ENCODE measurements at regions not wholly inside any gene's neighbourhood (a gene's known extent, or its start where the extent isn't known, plus 50 kb on each side); places are given as distances from the start of the nearest gene placed in this dataset.
A peak's percentile ranks its signal among the peaks of the same experiment; 100 is the strongest.
"Not testable (repeated sequence)": the region's sequence is repeated elsewhere in the genome, so short reads cannot be mapped to it uniquely, and the experiment has no call there.

DNA sequence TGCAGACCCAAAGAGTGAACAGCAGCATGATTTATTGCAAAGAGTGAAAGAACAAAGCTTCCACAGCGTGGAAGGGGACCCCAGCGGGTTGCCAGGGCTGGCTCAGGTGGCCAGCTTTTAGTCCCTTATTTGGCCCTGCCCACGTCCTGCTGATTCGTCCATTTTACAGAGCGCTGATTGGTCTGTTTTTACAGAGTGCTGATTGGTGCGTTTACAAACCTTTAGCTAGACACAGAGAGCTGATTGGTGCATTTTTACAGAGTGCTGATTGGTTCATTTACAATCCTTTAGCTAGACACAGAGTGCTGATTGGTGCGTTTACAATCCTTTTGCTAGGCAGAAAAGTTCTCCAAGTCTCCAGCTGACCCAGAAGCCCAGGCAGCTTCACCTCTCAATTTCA lies 128.5 kb upstream of the AHI1 start:
- not testable (repeated sequence) for ATAC-seq, H3K4me3 Mint-ChIP-seq, H3K27ac Mint-ChIP-seq, H3K36me3 Mint-ChIP-seq, H3K9me3 Mint-ChIP-seq, H3K4me1 Mint-ChIP-seq
- H3K27me3 Mint-ChIP-seq: peaks cover 23% of the 10 kb centered on the region

DNA sequence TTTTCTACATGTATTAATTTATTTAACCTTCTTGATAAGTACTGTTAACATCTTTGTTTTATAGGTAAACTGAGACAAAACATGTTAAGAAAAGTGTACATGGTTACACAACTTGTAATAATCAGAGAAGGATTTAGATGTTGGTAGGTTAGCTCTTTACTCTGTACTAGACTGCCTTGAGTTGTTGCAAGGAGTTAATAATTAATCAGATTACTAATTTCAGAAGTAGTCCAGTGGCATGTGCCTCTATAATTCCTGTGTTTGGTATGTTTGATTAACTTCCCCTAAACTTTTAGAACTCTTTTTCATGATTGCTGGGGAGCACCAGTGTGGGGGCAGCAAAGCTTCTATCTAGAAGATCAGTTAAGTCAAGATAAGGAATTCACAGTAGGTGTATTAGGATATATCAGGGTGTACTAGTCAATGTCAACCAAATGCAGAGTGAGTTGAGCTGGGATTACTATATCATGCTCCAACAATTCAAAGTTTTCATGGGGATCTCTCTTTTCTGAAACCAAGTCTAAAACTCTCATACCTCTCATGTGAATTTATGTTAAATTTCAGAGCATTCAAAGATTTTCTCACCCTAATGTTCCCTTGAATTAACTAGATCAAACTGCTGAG lies 129.7 kb upstream of the AHI1 start:
- H3K4me1 Mint-ChIP-seq: peaks cover 10% of the 10 kb centered on the region
- no peak for ATAC-seq
- H3K27me3 Mint-ChIP-seq: peaks cover 32% of the 10 kb centered on the region
- H3K36me3 Mint-ChIP-seq: no peaks in the 10 kb centered on the region
- H3K4me3 Mint-ChIP-seq: no peak overlapping the region
- no peaks in the 10 kb centered on the region for H3K9me3 Mint-ChIP-seq
- no peak overlapping the region for H3K27ac Mint-ChIP-seq

DNA sequence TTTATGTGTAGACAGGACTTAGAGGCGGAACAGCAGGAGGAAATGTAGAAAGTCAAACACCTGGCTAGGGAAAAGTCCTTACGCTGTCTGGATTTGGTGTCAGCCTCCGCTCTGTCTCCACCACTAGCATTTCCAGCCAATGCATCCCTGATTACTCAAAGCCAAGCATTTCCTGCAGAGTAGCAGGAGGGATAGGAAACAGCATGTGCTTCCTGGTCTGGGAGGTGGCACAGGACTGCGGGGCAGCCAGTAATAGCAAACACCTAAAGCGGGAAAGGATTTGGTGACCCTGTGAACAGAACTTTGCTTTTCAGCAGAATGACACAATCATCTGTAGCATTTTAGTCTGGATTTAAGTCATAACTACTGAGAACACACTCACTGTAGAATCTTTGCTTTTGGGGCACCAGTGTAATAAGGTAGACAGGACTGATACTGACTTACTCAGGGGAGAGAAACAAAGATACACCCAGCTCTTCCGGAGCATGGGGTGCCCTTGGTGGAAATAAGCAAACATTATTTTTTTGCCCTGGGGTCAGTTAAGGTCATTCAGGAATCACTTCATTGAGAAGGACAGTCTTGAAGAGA lies 133.3 kb upstream of the AHI1 start:
- H3K27me3 Mint-ChIP-seq: peaks cover 29% of the 10 kb centered on the region
- H3K36me3 Mint-ChIP-seq: no peaks in the 10 kb centered on the region
- H3K4me1 Mint-ChIP-seq: peaks cover 2% of the 10 kb centered on the region
- ATAC-seq: no peak
- H3K9me3 Mint-ChIP-seq: no peaks in the 10 kb centered on the region
- H3K27ac Mint-ChIP-seq: no peak overlapping the region
- no peak overlapping the region for H3K4me3 Mint-ChIP-seq

DNA sequence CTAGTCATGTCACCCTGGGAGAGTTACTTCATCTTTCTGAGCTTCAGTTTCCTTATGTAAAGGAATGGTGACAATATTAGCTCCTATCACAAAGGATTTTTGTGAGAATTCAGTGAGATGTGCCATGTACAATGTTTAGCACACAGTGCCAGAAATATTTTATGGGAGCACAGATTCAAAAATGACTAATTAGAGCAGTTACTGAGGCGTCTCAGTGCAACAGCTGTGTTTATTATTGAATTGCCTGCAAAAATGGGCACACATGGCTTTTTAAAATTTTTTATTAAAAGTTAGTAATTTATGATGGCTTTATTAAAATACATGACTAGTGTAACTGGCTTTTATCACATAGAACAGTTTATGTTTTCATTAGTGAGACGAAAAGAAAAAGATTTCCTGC lies 134.3 kb upstream of the AHI1 start:
- peaks cover 29% of the 10 kb centered on the region for H3K27me3 Mint-ChIP-seq
- H3K9me3 Mint-ChIP-seq: no peaks in the 10 kb centered on the region
- no peak for ATAC-seq
- H3K4me1 Mint-ChIP-seq: peaks cover 6% of the 10 kb centered on the region
- no peak overlapping the region for H3K27ac Mint-ChIP-seq
- H3K4me3 Mint-ChIP-seq: no peak overlapping the region
- no peaks in the 10 kb centered on the region for H3K36me3 Mint-ChIP-seq

DNA sequence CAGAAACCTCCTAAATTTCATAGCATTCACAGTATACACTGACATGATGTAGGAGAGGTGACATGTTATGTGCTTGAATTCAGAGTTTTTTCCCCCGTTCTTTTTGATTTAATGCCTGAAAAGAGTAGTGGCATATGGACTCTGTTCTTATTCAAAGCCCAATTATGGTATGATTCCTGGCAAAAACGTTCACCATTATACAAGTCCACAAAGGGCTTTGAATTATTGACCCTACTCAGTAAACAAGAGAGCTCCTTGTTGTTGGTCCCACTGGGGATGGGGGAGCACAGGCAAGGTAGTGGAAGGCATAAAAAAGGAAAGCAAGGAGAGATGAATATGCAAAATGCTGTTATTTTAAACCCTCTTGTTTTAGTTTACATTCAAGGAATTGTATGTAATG lies 136.0 kb upstream of the AHI1 start:
- Mint-ChIP-seq H3K9me3 (no peaks in the 10 kb centered on the region), H3K36me3 (no peaks in the 10 kb centered on the region)

DNA sequence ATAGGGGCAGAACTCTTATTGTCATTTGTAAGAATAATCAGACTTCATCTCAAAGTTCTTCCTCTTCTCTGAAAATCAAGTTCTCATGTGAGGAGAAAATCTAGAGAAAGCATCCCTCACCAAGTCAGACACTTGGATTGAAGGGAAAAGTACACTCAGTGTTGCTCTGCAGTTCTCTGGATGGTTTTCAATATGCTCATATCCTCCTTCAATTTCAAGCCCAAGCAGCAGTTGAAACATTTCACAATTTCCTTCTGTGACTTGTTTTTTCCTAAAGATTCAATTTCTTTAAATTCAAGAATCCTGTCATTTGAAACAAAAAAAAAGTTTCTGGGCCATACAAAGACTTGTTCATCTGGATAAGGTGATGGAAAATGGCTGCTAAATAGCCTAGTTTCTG lies 140.2 kb upstream of the AHI1 start:
- H3K9me3 Mint-ChIP-seq: no peaks in the 10 kb centered on the region
- ATAC-seq: no peak
- H3K27me3 Mint-ChIP-seq: peaks cover 14% of the 10 kb centered on the region
- no peaks in the 10 kb centered on the region for H3K36me3 Mint-ChIP-seq
- peaks cover 17% of the 10 kb centered on the region for H3K4me1 Mint-ChIP-seq
- no peak overlapping the region for H3K27ac Mint-ChIP-seq
- H3K4me3 Mint-ChIP-seq: no peak overlapping the region

More for the DNA sequence above, 136.0 kb upstream of the AHI1 start:
- peaks cover 29% of the 10 kb centered on the region for H3K27me3 Mint-ChIP-seq
- peaks cover 6% of the 10 kb centered on the region for H3K4me1 Mint-ChIP-seq
- H3K4me3 Mint-ChIP-seq: no peak overlapping the region
- H3K27ac Mint-ChIP-seq: no peak overlapping the region
- no peak for ATAC-seq

DNA sequence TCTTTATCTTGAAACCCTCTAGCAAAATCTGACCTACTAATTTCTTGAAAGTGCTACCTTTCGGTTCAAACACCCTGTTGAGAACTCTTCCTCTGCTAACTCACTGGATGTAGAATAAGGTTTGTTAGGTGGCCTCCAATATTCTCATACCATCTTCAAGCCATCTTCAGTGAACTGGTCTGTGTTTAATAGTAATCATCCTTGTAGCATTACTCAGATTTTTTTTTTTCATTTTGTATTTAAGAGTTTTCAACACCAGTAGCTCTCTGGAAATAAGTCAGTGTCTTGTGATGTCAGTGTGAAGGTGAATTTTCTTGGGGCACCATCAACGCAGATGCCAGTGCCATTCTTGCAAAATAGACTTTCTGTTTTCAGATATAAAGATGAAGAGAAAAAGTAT lies 140.6 kb upstream of the AHI1 start:
- no peak overlapping the region for H3K27ac Mint-ChIP-seq
- H3K4me3 Mint-ChIP-seq: no peak overlapping the region
- no peaks in the 10 kb centered on the region for H3K9me3 Mint-ChIP-seq

DNA sequence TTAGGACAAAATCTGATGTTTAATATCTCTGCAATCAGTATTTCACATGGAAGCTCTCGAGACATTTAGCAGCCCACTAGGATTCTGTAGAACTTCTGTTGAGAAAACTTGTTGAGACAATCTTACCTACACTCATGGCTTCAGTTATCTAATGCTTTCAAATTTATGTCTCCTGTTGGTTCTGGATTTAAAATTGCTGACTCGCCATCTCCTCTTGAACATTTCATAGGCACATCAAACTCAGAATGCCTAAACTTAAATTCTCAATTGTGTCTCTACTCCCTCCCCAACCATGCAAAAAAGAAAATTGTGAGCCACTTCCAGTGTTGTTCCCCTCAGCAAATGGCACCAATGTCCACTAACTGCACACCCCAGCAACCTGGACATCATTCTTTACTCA lies 142.5 kb upstream of the AHI1 start:
- Mint-ChIP-seq H3K9me3 (no peaks in the 10 kb centered on the region), H3K27ac (peak overlapping the region; percentile 16), H3K4me3 (no peak overlapping the region), H3K36me3 (no peaks in the 10 kb centered on the region), H3K4me1 (peaks cover 17% of the 10 kb centered on the region), H3K27me3 (no peaks in the 10 kb centered on the region)
- peak; percentile 27 for ATAC-seq

More for the DNA sequence above, 140.6 kb upstream of the AHI1 start:
- no peak for ATAC-seq
- Mint-ChIP-seq H3K27me3 (peaks cover 14% of the 10 kb centered on the region), H3K36me3 (no peaks in the 10 kb centered on the region), H3K4me1 (peaks cover 17% of the 10 kb centered on the region)

DNA sequence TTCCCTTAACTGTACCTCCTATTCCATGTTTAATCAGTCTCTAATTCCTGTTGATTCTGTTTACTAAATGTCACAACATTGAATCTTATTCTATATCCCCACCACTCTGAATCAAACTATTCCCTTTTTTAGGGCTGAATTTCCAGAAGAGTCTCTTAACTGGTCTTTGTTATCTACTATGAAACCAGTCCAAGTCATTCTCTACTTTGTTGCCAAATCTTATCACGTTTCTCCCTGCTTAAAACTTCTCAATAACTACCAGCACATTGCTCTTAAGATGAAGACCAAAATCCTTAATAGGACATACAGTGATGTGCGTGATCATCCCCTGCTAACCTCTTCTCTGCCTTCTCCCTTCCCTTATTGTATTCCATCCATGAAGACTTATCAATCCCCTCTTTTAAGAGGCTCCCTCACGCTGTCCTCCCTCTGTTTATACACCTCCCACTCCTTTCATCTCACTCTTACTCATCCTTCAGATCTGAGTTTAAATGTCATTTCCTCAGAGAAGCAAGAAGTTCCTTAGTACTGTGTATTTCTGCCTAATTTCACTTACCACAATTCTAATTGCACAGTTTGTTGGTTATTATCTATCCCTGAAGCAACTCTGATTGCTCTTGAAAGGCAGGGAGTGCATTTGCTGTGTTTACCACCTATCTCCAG lies 143.0 kb upstream of the AHI1 start:
- Mint-ChIP-seq H3K4me1 (peaks cover 17% of the 10 kb centered on the region), H3K9me3 (no peaks in the 10 kb centered on the region), H3K4me3 (no peak overlapping the region), H3K27ac (peak overlapping the region; percentile 16), H3K36me3 (no peaks in the 10 kb centered on the region), H3K27me3 (no peaks in the 10 kb centered on the region)
- ATAC-seq: peak; percentile 87

DNA sequence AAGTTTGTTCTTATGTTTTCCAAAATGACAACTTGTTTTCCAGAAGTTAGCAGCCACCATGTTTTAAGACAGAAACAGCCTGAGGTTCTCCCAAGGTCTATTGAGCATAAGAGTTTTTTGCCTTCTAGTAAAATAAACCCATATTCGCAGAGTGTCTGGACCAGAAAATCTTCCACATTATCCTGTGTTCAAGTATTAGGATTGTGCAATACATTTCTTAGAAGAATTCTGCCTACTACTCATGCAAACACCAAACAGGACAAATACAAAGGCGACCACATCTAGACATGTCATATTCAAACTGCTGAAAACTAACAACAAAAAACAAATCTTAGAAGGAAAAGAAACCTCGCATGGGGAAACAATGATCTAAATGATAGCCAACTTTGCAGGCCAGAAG lies 145.4 kb upstream of the AHI1 start:
- Mint-ChIP-seq H3K27ac (no peak overlapping the region), H3K27me3 (no peaks in the 10 kb centered on the region), H3K4me1 (peaks cover 23% of the 10 kb centered on the region), H3K9me3 (peaks cover 3% of the 10 kb centered on the region), H3K36me3 (peaks cover 8% of the 10 kb centered on the region), H3K4me3 (no peak overlapping the region)
- ATAC-seq: no peak

DNA sequence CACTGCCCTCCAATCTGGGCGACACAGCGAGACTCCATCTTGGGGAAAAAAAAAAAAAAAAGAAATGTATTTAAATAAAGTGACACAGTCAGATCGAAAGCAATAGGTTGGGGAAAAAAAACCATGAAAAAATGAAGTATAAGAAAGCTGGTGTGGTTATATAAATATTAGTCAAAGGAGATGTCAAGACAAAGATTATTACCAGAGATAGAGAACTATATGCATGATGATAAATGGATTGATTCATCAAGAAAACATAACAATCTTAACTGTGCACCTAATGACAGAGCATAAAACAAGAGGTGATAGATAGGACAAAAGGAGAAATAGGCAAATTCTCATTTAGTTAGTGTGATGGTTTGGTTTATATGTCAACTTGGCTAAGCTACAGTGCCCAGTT lies 146.9 kb upstream of the AHI1 start:
- no peak for ATAC-seq
- Mint-ChIP-seq H3K27me3 (no peaks in the 10 kb centered on the region), H3K9me3 (peaks cover 9% of the 10 kb centered on the region), H3K27ac (no peak overlapping the region), H3K4me1 (peaks cover 23% of the 10 kb centered on the region), H3K36me3 (peaks cover 15% of the 10 kb centered on the region), H3K4me3 (no peak overlapping the region)

DNA sequence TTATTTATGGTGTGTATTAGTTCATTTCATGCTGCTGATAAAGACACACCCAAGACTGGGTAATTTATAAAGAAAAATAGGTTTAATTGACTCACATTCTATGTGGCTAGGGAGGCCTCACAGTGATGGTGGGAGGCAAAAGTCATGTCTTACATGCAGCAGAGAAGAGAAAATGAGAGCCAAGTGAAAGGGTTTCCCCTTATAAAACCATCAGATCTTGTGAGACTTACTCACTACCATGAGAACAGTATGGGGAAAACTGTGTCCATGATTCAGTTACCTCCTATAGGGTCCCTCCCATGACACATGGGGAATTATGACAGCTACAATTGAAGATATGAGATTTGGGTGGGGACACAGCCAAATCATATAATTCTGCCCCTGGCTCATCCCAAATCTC lies 150.0 kb upstream of the AHI1 start:
- H3K4me3 Mint-ChIP-seq: no peak overlapping the region
- ATAC-seq: peak; percentile 63
- peaks cover 13% of the 10 kb centered on the region for H3K9me3 Mint-ChIP-seq
- H3K27ac Mint-ChIP-seq: no peak overlapping the region
- H3K4me1 Mint-ChIP-seq: peaks cover 28% of the 10 kb centered on the region
- H3K27me3 Mint-ChIP-seq: no peaks in the 10 kb centered on the region
- peaks cover 25% of the 10 kb centered on the region for H3K36me3 Mint-ChIP-seq

DNA sequence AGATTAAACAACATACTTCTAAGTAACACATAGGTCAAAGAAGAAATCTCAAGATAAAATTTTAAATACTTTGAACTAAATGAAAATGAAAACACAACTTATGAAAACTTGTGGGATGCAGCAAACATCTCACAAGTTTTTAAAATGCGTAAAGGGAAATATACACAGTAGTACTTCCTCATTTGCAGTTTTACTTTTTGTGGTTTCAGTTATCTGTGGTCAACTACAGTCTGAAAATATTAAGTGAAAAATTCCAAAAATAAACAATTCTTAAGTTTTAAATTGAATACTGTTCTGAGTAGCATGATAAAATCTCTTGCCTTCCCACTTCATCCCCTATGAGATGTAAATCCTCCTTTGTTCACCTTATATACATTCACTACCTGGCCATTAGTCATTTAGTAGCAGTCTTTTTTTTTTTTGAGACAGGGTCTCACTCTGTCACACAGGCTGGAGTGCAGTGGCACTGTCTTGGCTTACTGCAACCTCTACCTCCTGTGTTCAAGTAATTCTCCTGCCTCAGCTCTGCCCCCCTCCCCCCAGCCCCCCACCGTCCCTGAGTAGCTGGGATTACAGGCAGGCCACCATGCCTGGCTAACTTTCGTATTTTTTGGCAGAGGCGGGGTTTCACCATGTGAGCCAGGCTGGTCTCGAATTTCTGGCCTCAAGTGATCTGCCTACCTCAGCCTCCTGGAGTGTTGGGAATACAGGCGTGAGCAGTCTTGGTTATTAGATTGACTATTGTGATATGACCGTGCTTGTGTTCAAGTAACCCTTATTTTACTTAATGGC lies 154.6 kb upstream of the AHI1 start:
- peak overlapping the region; percentile 82 for H3K27ac Mint-ChIP-seq
- H3K27me3 Mint-ChIP-seq: no peaks in the 10 kb centered on the region
- H3K36me3 Mint-ChIP-seq: peaks cover 25% of the 10 kb centered on the region
- H3K4me3 Mint-ChIP-seq: peak overlapping the region; percentile 19
- ATAC-seq: peak; percentile 89
- peaks cover 13% of the 10 kb centered on the region for H3K9me3 Mint-ChIP-seq
- H3K4me1 Mint-ChIP-seq: peaks cover 23% of the 10 kb centered on the region

DNA sequence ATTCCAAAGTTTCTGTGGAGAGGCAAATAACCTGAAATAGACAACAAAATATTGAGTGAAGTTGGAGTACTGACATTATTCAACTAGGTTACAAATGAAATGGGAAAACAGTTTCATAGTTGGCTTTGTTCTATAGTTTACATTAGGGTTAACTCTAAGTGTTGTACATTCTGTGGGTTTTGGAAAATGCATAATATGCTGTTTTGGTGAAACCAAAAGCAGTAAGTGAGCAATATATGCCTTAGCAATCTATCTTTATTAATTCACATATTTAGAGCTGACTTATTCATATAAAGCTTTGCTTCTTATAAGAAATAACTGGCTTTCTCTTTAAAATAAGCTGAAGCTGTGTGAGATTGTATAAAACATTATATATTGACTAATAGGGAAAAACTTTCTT lies 157.5 kb upstream of the AHI1 start:
- peaks cover 3% of the 10 kb centered on the region for H3K9me3 Mint-ChIP-seq
- peaks cover 40% of the 10 kb centered on the region for H3K4me1 Mint-ChIP-seq
- peaks cover 11% of the 10 kb centered on the region for H3K36me3 Mint-ChIP-seq
- ATAC-seq: no peak
- no peak overlapping the region for H3K4me3 Mint-ChIP-seq
- no peak overlapping the region for H3K27ac Mint-ChIP-seq
- H3K27me3 Mint-ChIP-seq: no peaks in the 10 kb centered on the region

DNA sequence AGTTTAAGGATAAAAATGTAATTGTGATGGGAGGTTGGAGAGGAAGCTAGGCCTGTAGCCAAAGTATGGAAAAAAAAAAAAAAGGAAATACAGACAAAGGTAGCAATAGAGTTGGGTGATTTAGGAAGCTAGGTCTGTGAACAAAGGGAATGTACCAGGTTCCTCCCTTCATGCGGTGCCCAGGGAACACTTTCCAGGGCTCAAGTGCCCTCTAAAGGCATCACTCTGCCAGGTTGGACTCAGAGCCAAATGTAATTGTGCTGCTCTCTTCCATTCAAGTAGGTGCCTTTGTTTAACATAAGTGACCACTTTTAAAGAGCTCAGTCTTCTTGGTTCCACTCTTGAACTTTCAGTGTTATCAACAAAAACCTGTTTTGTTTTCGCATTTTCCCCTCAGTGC lies 159.7 kb upstream of the AHI1 start:
- H3K36me3 Mint-ChIP-seq: peaks cover 7% of the 10 kb centered on the region
- no peak for ATAC-seq
- peaks cover 3% of the 10 kb centered on the region for H3K9me3 Mint-ChIP-seq
- peaks cover 13% of the 10 kb centered on the region for H3K27me3 Mint-ChIP-seq
- H3K4me3 Mint-ChIP-seq: no peak overlapping the region
- peaks cover 27% of the 10 kb centered on the region for H3K4me1 Mint-ChIP-seq
- H3K27ac Mint-ChIP-seq: no peak overlapping the region

All from stimulated activated memory B cell treated with anti-CD40 and anti-IgM and Interleukin-4, amounts not matched to agents 10 μg/mL and 1 μg/mL and 100 μg/mL, for 72 hours (primary cell).